ENCODE measurements at regions not wholly inside any gene's neighbourhood (a gene's known extent, or its start where the extent isn't known, plus 50 kb on each side); places are given as distances from the start of the nearest gene placed in this dataset.

GRCh38 chr18:41150316-41150715 is 804.7 kb upstream of the PIK3C3 start:
- H3K36me3 Mint-ChIP-seq (ENCODE audit: low read depth), result no peaks in the 10 kb centered on the region
- H3K4me3 Mint-ChIP-seq, result no peak overlapping the region
- no peaks in the 10 kb centered on the region for H3K9me3 Mint-ChIP-seq
- H3K4me1 Mint-ChIP-seq (ENCODE audit: low read depth), result no peaks in the 10 kb centered on the region
- H3K27ac Mint-ChIP-seq, result no peak overlapping the region
- no peaks in the 10 kb centered on the region for H3K27me3 Mint-ChIP-seq (ENCODE audit: low read depth)

DNA sequence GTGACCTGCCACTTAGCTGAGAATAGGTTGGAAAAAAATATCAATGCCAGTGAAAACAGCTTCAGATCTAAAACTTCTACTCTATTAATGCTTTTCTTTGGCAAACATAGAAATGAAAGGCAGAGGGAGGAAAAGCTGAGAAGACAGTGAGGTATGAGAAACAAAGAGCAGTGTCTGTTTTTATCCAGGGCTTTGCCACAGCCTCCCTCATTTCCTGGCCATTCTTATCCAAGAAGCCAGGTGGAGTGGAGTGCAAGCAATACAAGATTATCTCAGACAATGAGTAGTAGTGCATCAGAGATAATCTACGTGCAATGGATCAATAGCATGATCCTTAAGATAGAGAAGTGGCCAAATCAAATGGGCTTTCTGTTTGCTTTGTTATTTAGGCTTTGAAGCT is 808.7 kb upstream of the PIK3C3 start:
- no peak overlapping the region for H3K4me3 Mint-ChIP-seq
- no peak overlapping the region for H3K27ac Mint-ChIP-seq
- H3K36me3 Mint-ChIP-seq (ENCODE audit: low read depth), result no peaks in the 10 kb centered on the region
- peaks cover 11% of the 10 kb centered on the region for H3K9me3 Mint-ChIP-seq
- no peaks in the 10 kb centered on the region for H3K4me1 Mint-ChIP-seq (ENCODE audit: low read depth)
- H3K27me3 Mint-ChIP-seq (ENCODE audit: low read depth), result no peaks in the 10 kb centered on the region

DNA sequence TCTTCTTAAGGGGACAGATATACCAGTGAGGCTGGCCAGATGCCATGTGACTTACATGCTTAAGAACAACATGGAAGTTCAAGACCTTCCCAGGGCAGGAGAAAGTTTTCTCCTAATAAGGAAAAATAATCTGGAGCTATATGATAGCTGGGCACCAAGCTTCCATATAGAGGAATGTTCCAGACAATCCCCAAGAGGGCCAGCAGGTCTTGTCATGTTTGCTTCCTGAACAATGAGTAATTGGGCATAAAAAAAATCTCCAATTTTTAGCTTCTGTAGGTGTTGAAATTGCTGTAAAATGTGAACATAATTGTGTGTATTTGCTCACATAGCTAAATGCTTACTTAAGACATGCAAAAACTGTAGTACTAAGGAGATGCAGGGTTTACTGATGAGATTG is 809.5 kb upstream of the PIK3C3 start:
- H3K27me3 Mint-ChIP-seq (ENCODE audit: low read depth), result no peaks in the 10 kb centered on the region
- no peak overlapping the region for H3K27ac Mint-ChIP-seq

GRCh38 chr18:41144441-41144840 is 810.6 kb upstream of the PIK3C3 start:
- H3K9me3 Mint-ChIP-seq, result peaks cover 13% of the 10 kb centered on the region

More for the DNA sequence above, 809.5 kb upstream of the PIK3C3 start:
- H3K36me3 Mint-ChIP-seq (ENCODE audit: low read depth), result no peaks in the 10 kb centered on the region
- H3K9me3 Mint-ChIP-seq, result peaks cover 13% of the 10 kb centered on the region
- no peaks in the 10 kb centered on the region for H3K4me1 Mint-ChIP-seq (ENCODE audit: low read depth)
- H3K4me3 Mint-ChIP-seq, result no peak overlapping the region

GRCh38 chr18:41140506-41140905 is 814.5 kb upstream of the PIK3C3 start:
- no peaks in the 10 kb centered on the region for H3K36me3 Mint-ChIP-seq (ENCODE audit: low read depth)
- H3K27ac Mint-ChIP-seq, result no peak overlapping the region
- no peaks in the 10 kb centered on the region for H3K4me1 Mint-ChIP-seq (ENCODE audit: low read depth)
- no peaks in the 10 kb centered on the region for H3K27me3 Mint-ChIP-seq (ENCODE audit: low read depth)
- no peak overlapping the region for H3K4me3 Mint-ChIP-seq
- peaks cover 25% of the 10 kb centered on the region for H3K9me3 Mint-ChIP-seq

More at GRCh38 chr18:41144441-41144840, 810.6 kb upstream of the PIK3C3 start:
- no peak overlapping the region for H3K4me3 Mint-ChIP-seq
- H3K27ac Mint-ChIP-seq, result no peak overlapping the region
- H3K36me3 Mint-ChIP-seq (ENCODE audit: low read depth), result no peaks in the 10 kb centered on the region
- no peaks in the 10 kb centered on the region for H3K4me1 Mint-ChIP-seq (ENCODE audit: low read depth)
- no peaks in the 10 kb centered on the region for H3K27me3 Mint-ChIP-seq (ENCODE audit: low read depth)

- H3K4me1 Mint-ChIP-seq (ENCODE audit: low read depth), result no peaks in the 10 kb centered on the region
- no peak overlapping the region for H3K27ac Mint-ChIP-seq
- no peaks in the 10 kb centered on the region for H3K27me3 Mint-ChIP-seq (ENCODE audit: low read depth)
- peaks cover 12% of the 10 kb centered on the region for H3K9me3 Mint-ChIP-seq
- H3K36me3 Mint-ChIP-seq (ENCODE audit: low read depth), result no peaks in the 10 kb centered on the region
- H3K4me3 Mint-ChIP-seq, result no peak overlapping the region
Measured at GRCh38 chr18:41135146-41135545, 819.9 kb upstream of the PIK3C3 start.

- Mint-ChIP-seq H3K27ac (no peak overlapping the region), H3K4me1 (ENCODE audit: low read depth) (no peaks in the 10 kb centered on the region), H3K4me3 (no peak overlapping the region), H3K27me3 (ENCODE audit: low read depth) (no peaks in the 10 kb centered on the region), H3K9me3 (peaks cover 12% of the 10 kb centered on the region), H3K36me3 (ENCODE audit: low read depth) (no peaks in the 10 kb centered on the region)
Measured at GRCh38 chr18:41134426-41134825, 820.6 kb upstream of the PIK3C3 start.

DNA sequence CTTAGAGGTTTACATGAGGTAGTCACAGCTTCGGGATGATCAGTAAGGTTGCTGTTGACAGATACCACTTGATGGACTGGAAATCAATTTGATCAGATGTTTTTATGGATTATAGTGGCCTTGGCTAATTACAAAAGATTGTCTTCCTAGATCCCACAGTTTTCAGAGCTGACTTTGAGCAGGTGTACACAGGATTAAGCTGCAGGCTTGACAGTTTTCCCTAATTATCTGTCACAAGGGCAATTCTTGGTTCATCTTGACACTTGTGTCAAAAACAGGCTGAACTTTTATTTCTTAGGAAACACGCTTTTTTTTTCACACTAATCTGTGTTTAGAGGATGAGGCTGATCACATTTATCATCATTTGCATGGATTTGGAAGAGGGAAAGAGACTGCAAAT is 824.0 kb upstream of the PIK3C3 start:
- Mint-ChIP-seq H3K27me3 (ENCODE audit: low read depth) (no peaks in the 10 kb centered on the region), H3K4me3 (no peak overlapping the region), H3K27ac (no peak overlapping the region), H3K4me1 (ENCODE audit: low read depth) (no peaks in the 10 kb centered on the region), H3K9me3 (peaks cover 5% of the 10 kb centered on the region), H3K36me3 (ENCODE audit: low read depth) (no peaks in the 10 kb centered on the region)

GRCh38 chr18:41128545-41128944 is 826.5 kb upstream of the PIK3C3 start:
- H3K27ac Mint-ChIP-seq, result no peak overlapping the region
- no peak overlapping the region for H3K4me3 Mint-ChIP-seq
- H3K27me3 Mint-ChIP-seq (ENCODE audit: low read depth), result no peaks in the 10 kb centered on the region
- peaks cover 3% of the 10 kb centered on the region for H3K9me3 Mint-ChIP-seq
- no peaks in the 10 kb centered on the region for H3K36me3 Mint-ChIP-seq (ENCODE audit: low read depth)
- H3K4me1 Mint-ChIP-seq (ENCODE audit: low read depth), result no peaks in the 10 kb centered on the region

- no peaks in the 10 kb centered on the region for H3K36me3 Mint-ChIP-seq (ENCODE audit: low read depth)
- peaks cover 3% of the 10 kb centered on the region for H3K9me3 Mint-ChIP-seq
- H3K27ac Mint-ChIP-seq, result no peak overlapping the region
- no peak overlapping the region for H3K4me3 Mint-ChIP-seq
- no peaks in the 10 kb centered on the region for H3K27me3 Mint-ChIP-seq (ENCODE audit: low read depth)
- no peaks in the 10 kb centered on the region for H3K4me1 Mint-ChIP-seq (ENCODE audit: low read depth)
Measured at GRCh38 chr18:41128126-41128525, 826.9 kb upstream of the PIK3C3 start.

- H3K27me3 Mint-ChIP-seq (ENCODE audit: low read depth), result no peaks in the 10 kb centered on the region
- no peaks in the 10 kb centered on the region for H3K36me3 Mint-ChIP-seq (ENCODE audit: low read depth)
- no peak overlapping the region for H3K4me3 Mint-ChIP-seq
- no peaks in the 10 kb centered on the region for H3K4me1 Mint-ChIP-seq (ENCODE audit: low read depth)
- no peak overlapping the region for H3K27ac Mint-ChIP-seq
- H3K9me3 Mint-ChIP-seq, result peaks cover 3% of the 10 kb centered on the region
Measured at GRCh38 chr18:41126541-41127235, 828.3 kb upstream of the PIK3C3 start.

- Mint-ChIP-seq H3K9me3 (peaks cover 14% of the 10 kb centered on the region), H3K4me3 (no peak overlapping the region), H3K27me3 (ENCODE audit: low read depth) (no peaks in the 10 kb centered on the region), H3K27ac (no peak overlapping the region), H3K36me3 (ENCODE audit: low read depth) (no peaks in the 10 kb centered on the region), H3K4me1 (ENCODE audit: low read depth) (no peaks in the 10 kb centered on the region)
Measured at GRCh38 chr18:41121116-41121826, 833.8 kb upstream of the PIK3C3 start.

DNA sequence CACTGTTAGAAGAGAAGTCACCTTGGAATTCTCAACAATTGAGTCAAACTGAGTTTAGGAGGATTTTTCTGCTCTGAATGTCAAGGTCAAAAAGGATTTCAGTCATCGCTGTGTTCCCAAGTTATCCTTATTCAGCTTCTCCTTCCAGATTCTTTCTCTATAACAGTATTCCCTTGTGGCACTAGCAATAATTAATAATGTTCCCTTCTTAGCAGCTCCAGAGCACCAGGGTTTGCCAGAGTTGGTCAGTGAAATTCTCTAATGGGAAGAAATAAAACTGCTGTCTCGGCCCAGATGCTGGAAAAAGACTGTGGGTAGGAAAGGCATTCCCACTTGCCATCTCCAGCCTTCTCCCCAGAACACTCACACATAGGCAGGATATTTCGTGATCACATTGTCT is 836.0 kb upstream of the PIK3C3 start:
- H3K9me3 Mint-ChIP-seq, result peaks cover 11% of the 10 kb centered on the region
- no peaks in the 10 kb centered on the region for H3K4me1 Mint-ChIP-seq (ENCODE audit: low read depth)
- H3K27me3 Mint-ChIP-seq (ENCODE audit: low read depth), result no peaks in the 10 kb centered on the region
- H3K36me3 Mint-ChIP-seq (ENCODE audit: low read depth), result no peaks in the 10 kb centered on the region
- H3K4me3 Mint-ChIP-seq, result no peak overlapping the region
- no peak overlapping the region for H3K27ac Mint-ChIP-seq

- Mint-ChIP-seq H3K4me3 (no peak overlapping the region), H3K27ac (no peak overlapping the region), H3K4me1 (ENCODE audit: low read depth) (no peaks in the 10 kb centered on the region), H3K9me3 (peaks cover 24% of the 10 kb centered on the region), H3K27me3 (ENCODE audit: low read depth) (no peaks in the 10 kb centered on the region), H3K36me3 (ENCODE audit: low read depth) (no peaks in the 10 kb centered on the region)
Measured at GRCh38 chr18:41113885-41114482, 841.0 kb upstream of the PIK3C3 start.

GRCh38 chr18:41099451-41099850 is 855.6 kb upstream of the PIK3C3 start:
- Mint-ChIP-seq H3K9me3 (peaks cover 16% of the 10 kb centered on the region), H3K36me3 (ENCODE audit: low read depth) (no peaks in the 10 kb centered on the region), H3K27ac (no peak overlapping the region), H3K27me3 (ENCODE audit: low read depth) (no peaks in the 10 kb centered on the region), H3K4me3 (no peak overlapping the region), H3K4me1 (ENCODE audit: low read depth) (no peaks in the 10 kb centered on the region)

All from T-helper 1 cell treated with Interleukin-12 subunit alpha and Interleukin-12 subunit beta and Interleukin-4 antibody, amounts not matched to agents 30 μg/mL and 1 μg/mL, for 36 hours (primary cell).